ENCODE measurements at regions not wholly inside any gene's neighbourhood (a gene's known extent, or its start where the extent isn't known, plus 50 kb on each side); places are given as distances from the start of the nearest gene placed in this dataset.

GRCh38 chr3:22147161-22147560 lies 396.2 kb upstream of the ZNF385D start:
- TF ChIP-seq EZH2 (IDR thresholded peaks at IDR 0.05; ENCODE audit: borderline replicate concordance, low read depth, low read length, severe bottlenecking) (no peak), CTCF (IDR thresholded peaks at IDR 0.05; ENCODE audit: extremely low read depth in 1 of 2, insufficient read depth in 1 of 2, low read depth in 1 of 2, low read length in 2 of 2) (no peak), POLR2AphosphoS5 (IDR thresholded peaks at IDR 0.05; ENCODE audit: insufficient read depth, low read depth, low read length) (no peak), JUN (IDR thresholded peaks at IDR 0.05; ENCODE audit: borderline replicate concordance, insufficient read depth, insufficient read length, low read depth) (no peak), POLR2A (IDR thresholded peaks at IDR 0.05; ENCODE audit: low read depth, low read length) (no peak)

Data from endothelial cell of umbilical vein (primary cell).